Endothelial cell (in vitro differentiated cells): ENCODE measurements at regions not wholly inside any gene's neighbourhood (a gene's known extent, or its start where the extent isn't known, plus 50 kb on each side); places are given as distances from the start of the nearest gene placed in this dataset.

Source experiments
- DNase-seq: peaks from one replicate; pipeline ENCODE4 v3.0.0; 2021; ENCODE audit warnings: low spot score
- H3K27ac Mint-ChIP-seq: one replicate; pipeline ENCODE4 v1.8.0; 2021; ENCODE audit warnings: mixed read lengths, inconsistent platforms; ENCODE audit not compliant: unreplicated experiment
- H3K27me3 Mint-ChIP-seq: one replicate; pipeline ENCODE4 v1.8.0; 2021; ENCODE audit warnings: mild to moderate bottlenecking, moderate library complexity, mixed read lengths, inconsistent platforms; ENCODE audit not compliant: unreplicated experiment
- H3K36me3 Mint-ChIP-seq: one replicate; pipeline ENCODE4 v1.8.0; 2021; ENCODE audit warnings: mild to moderate bottlenecking, low read depth, mixed read lengths, inconsistent platforms; ENCODE audit not compliant: unreplicated experiment
- H3K4me1 Mint-ChIP-seq: one replicate; pipeline ENCODE4 v1.8.0; 2021; ENCODE audit warnings: mild to moderate bottlenecking, mixed read lengths, inconsistent platforms; ENCODE audit not compliant: unreplicated experiment
- H3K4me3 Mint-ChIP-seq: one replicate; pipeline ENCODE4 v1.8.0; 2021; ENCODE audit warnings: mild to moderate bottlenecking, mixed read lengths, inconsistent platforms; ENCODE audit not compliant: unreplicated experiment
- H3K9me3 Mint-ChIP-seq: one replicate; pipeline ENCODE4 v1.8.0; 2021; ENCODE audit warnings: mixed read lengths, inconsistent platforms; ENCODE audit not compliant: unreplicated experiment
- CTCF ChIP-seq: fragments of 200-600 bp; sonication (generic); IDR thresholded peaks from one replicate; pipeline ENCODE4 v1.5.0; 2021; ENCODE audit warnings: antibody characterized with exemption; ENCODE audit not compliant: unreplicated experiment

- DNase-seq, result no peak
- peaks cover 5% of the 10 kb centered on the region for H3K27me3 Mint-ChIP-seq
- no peaks in the 10 kb centered on the region for H3K9me3 Mint-ChIP-seq
- H3K27ac Mint-ChIP-seq, result no peak overlapping the region
- no peak for TF ChIP-seq CTCF
- no peak overlapping the region for H3K4me3 Mint-ChIP-seq
- no peaks in the 10 kb centered on the region for H3K36me3 Mint-ChIP-seq
- peaks cover 25% of the 10 kb centered on the region for H3K4me1 Mint-ChIP-seq
Observed at GRCh38 chr4:23166407-23166806, 473.7 kb downstream of the GBA3 start.

- Mint-ChIP-seq H3K27ac (no peak overlapping the region), H3K36me3 (no peaks in the 10 kb centered on the region), H3K9me3 (no peaks in the 10 kb centered on the region), H3K27me3 (peaks cover 5% of the 10 kb centered on the region), H3K4me1 (peaks cover 25% of the 10 kb centered on the region), H3K4me3 (no peak overlapping the region)
- TF ChIP-seq CTCF, result no peak
- no peak for DNase-seq
Observed at GRCh38 chr4:23165669-23166068, 472.9 kb downstream of the GBA3 start.

- no peak overlapping the region for H3K4me3 Mint-ChIP-seq
- DNase-seq, result no peak
- no peaks in the 10 kb centered on the region for H3K36me3 Mint-ChIP-seq
- peaks cover 25% of the 10 kb centered on the region for H3K4me1 Mint-ChIP-seq
- no peaks in the 10 kb centered on the region for H3K9me3 Mint-ChIP-seq
- peaks cover 5% of the 10 kb centered on the region for H3K27me3 Mint-ChIP-seq
- peak overlapping the region; percentile 87 for H3K27ac Mint-ChIP-seq
- no peak for TF ChIP-seq CTCF
Observed at GRCh38 chr4:23163647-23164436, 471.1 kb downstream of the GBA3 start.

- Mint-ChIP-seq H3K27me3 (peaks cover 5% of the 10 kb centered on the region), H3K4me3 (no peak overlapping the region), H3K36me3 (no peaks in the 10 kb centered on the region), H3K27ac (no peak overlapping the region), H3K9me3 (no peaks in the 10 kb centered on the region), H3K4me1 (peaks cover 25% of the 10 kb centered on the region)
- DNase-seq, result no peak
- no peak for TF ChIP-seq CTCF
Observed at GRCh38 chr4:23162275-23162674, 469.5 kb downstream of the GBA3 start.

GRCh38 chr4:23161787-23162186, 469.1 kb downstream of the GBA3 start:
- no peak for DNase-seq
- Mint-ChIP-seq H3K9me3 (no peaks in the 10 kb centered on the region), H3K27ac (no peak overlapping the region), H3K4me3 (no peak overlapping the region), H3K36me3 (no peaks in the 10 kb centered on the region), H3K4me1 (peaks cover 25% of the 10 kb centered on the region), H3K27me3 (peaks cover 5% of the 10 kb centered on the region)
- TF ChIP-seq CTCF, result no peak
